ENCODE measurements at regions not wholly inside any gene's neighbourhood (a gene's known extent, or its start where the extent isn't known, plus 50 kb on each side); places are given as distances from the start of the nearest gene placed in this dataset.

DNA sequence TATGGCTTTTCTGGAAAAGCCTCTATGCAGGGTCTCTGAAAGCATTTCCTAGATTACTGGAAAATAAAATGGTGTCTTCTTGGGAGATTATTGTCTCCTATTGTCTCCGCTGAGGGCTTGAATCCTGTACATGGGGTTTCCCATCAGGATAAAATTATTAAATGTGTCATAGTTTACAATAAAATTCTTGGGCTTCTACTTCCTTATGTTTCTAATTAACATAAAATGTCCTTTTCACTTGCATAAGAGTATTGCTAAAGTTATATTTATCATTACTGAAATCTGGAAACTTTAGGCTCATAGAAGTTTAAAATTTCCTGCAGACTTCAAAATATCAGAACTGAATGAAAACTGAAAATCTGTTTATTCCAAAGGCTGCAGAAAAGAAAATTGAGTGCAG is 595.5 kb upstream of the AGTR1 start:
- TF ChIP-seq RAD21 (IDR thresholded peaks at IDR 0.05; ENCODE audit: low read depth) (no peak), CREB1 (IDR thresholded peaks at IDR 0.05; ENCODE audit: low read depth) (no peak), EP300 (IDR thresholded peaks at IDR 0.05; ENCODE audit: borderline replicate concordance) (no peak), TCF12 (IDR thresholded peaks at IDR 0.05; ENCODE audit: low read depth) (no peak), TAF1 (IDR thresholded peaks at IDR 0.05; ENCODE audit: low read depth) (no peak), CEBPB (IDR thresholded peaks at IDR 0.05) (no peak), TEAD4 (IDR thresholded peaks at IDR 0.05) (no peak), NFIC (IDR thresholded peaks at IDR 0.05) (no peak), YY1 (IDR thresholded peaks at IDR 0.05; ENCODE audit: low read depth) (no peak)
- TF ChIP-seq, protein P1, sequence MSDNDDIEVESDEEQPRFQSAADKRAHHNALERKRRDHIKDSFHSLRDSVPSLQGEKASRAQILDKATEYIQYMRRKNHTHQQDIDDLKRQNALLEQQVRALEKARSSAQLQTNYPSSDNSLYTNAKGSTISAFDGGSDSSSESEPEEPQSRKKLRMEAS (IDR thresholded peaks at IDR 0.05), result no peak
- TF ChIP-seq, protein P2, sequence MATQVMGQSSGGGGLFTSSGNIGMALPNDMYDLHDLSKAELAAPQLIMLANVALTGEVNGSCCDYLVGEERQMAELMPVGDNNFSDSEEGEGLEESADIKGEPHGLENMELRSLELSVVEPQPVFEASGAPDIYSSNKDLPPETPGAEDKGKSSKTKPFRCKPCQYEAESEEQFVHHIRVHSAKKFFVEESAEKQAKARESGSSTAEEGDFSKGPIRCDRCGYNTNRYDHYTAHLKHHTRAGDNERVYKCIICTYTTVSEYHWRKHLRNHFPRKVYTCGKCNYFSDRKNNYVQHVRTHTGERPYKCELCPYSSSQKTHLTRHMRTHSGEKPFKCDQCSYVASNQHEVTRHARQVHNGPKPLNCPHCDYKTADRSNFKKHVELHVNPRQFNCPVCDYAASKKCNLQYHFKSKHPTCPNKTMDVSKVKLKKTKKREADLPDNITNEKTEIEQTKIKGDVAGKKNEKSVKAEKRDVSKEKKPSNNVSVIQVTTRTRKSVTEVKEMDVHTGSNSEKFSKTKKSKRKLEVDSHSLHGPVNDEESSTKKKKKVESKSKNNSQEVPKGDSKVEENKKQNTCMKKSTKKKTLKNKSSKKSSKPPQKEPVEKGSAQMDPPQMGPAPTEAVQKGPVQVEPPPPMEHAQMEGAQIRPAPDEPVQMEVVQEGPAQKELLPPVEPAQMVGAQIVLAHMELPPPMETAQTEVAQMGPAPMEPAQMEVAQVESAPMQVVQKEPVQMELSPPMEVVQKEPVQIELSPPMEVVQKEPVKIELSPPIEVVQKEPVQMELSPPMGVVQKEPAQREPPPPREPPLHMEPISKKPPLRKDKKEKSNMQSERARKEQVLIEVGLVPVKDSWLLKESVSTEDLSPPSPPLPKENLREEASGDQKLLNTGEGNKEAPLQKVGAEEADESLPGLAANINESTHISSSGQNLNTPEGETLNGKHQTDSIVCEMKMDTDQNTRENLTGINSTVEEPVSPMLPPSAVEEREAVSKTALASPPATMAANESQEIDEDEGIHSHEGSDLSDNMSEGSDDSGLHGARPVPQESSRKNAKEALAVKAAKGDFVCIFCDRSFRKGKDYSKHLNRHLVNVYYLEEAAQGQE (IDR thresholded peaks at IDR 0.05; ENCODE audit: low read depth), result no peak
